Uterus (tissue), 2 donors: ENCODE measurements at regions not wholly inside any gene's neighbourhood (a gene's known extent, or its start where the extent isn't known, plus 50 kb on each side); places are given as distances from the start of the nearest gene placed in this dataset.

Experiments used
- CTCF ChIP-seq, 4 experiments: fragments of 200-600 bp in 2 of 4; fragments of 450-650 bp in 2 of 4; sonication (generic) in 2 of 4; IDR thresholded peaks; one replicate each; pipeline ENCODE4 v1.5.1; 2016 to 2019; ENCODE audit warnings: antibody characterized with exemption in 4 of 4, mild to moderate bottlenecking in 2 of 4, moderate library complexity in 1 of 4
- POLR2A ChIP-seq, 2 donors: fragments of 450-650 bp; IDR thresholded peaks; one replicate each; pipeline ENCODE4 v1.6.1; 2016; ENCODE audit warnings: antibody characterized with exemption in 2 of 2, mild to moderate bottlenecking in 1 of 2, moderate library complexity in 1 of 2

- TF ChIP-seq CTCF (IDR thresholded peaks at IDR 0.05) (no peak), POLR2A (IDR thresholded peaks at IDR 0.05) (no peak)
These were observed 74.0 kb upstream of the EIF5 start for GRCh38 chr14:103259801-103260628.
